Middle frontal gyrus (tissue), 1 donor: ENCODE measurements at regions not wholly inside any gene's neighbourhood (a gene's known extent, or its start where the extent isn't known, plus 50 kb on each side); places are given as distances from the start of the nearest gene placed in this dataset.

Experiments used
- DNase-seq: peaks from one replicate; pipeline ENCODE4 v3.0.0-alpha.2; 2015; ENCODE audit warnings: low spot score; ENCODE audit errors: extremely low spot score

- no peak for DNase-seq
Observed at GRCh38 chr9:81122749-81123148, 566.6 kb downstream of the TLE1 start.

GRCh38 chr9:81119591-81119990, 569.8 kb downstream of the TLE1 start:
- DNase-seq: no peak

DNA sequence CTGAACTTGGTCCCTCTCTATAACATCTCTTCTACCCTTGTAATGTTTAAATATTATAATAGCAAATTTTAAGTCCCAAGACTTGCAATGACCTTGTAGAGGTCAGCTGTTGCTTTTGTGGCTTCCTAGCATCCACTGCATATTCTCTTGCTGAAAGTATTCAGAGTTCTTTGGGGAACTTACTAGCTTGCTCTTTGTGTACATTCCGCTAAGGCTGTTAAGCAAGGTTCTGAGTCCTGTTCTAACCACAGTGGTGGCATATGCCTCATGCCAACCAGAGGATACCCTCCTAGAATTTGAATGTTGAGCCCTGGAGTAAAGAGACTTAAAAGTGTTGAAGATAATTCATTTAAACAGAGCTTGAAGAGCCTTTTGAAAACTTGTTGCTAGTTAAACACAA, 570.9 kb downstream of the TLE1 start:
- no peak for DNase-seq

- DNase-seq: no peak
Observed at GRCh38 chr9:81116340-81117137, 572.8 kb downstream of the TLE1 start.

- DNase-seq: no peak
Observed at GRCh38 chr9:81113453-81114124, 575.8 kb downstream of the TLE1 start.

DNA sequence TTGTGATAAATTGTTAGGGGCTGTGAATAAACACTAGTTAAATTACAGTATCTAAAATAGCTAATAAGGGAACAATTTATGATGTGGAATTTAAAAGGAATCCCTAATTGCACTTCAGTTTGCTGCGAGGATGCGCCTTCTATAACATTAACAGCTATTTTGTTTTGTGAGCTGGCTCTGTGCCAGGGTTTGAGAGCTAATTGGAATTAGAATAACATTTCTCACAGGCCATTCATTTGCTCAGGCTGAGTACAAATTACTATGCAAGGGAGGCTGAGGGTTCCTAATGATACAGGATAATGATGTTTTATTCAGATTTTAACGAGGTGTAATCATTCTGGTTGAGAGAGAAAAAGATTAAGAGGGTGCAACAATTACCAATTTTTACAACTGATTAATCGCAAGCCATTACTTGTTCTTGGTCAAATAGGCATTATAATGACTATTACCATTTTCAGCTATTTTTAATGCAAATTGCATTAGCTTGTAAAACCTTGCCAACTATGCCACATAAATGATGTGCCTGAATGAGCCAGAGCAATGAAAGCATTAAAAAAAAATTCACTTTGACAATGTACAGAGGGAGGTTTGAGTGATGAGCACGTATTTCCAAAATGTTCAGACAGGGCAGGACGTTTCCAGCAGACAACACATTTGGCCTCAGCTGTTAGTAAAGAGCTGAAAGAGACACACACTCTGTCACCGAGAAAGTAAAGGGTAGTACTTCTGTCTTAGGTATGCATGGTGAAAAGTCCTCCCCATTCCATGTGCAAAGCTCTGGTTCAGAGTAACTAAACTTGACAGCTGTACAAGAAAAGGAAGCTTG, 576.5 kb downstream of the TLE1 start:
- DNase-seq: no peak

- DNase-seq: no peak
Observed at GRCh38 chr9:81108821-81109220, 580.5 kb downstream of the TLE1 start.

DNA sequence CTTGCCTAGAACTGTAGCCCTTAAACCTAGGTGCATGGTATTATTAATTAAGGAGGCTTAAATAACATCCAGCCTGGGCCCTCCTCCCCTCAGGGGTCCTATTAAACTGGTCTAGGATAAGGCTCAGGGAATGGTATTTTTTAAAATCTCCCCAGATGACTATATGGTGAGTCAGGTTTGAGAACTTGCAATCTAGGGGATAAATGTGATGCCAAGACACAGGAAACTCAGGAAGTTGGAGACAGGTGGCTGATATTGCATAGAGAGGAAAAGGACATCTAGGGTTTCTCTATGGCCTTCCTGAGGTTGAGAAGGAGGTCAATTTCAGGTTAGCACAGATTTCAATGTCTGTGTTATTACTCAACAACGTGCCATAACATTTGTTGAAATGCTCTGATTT, 581.0 kb downstream of the TLE1 start:
- no peak for DNase-seq

DNA sequence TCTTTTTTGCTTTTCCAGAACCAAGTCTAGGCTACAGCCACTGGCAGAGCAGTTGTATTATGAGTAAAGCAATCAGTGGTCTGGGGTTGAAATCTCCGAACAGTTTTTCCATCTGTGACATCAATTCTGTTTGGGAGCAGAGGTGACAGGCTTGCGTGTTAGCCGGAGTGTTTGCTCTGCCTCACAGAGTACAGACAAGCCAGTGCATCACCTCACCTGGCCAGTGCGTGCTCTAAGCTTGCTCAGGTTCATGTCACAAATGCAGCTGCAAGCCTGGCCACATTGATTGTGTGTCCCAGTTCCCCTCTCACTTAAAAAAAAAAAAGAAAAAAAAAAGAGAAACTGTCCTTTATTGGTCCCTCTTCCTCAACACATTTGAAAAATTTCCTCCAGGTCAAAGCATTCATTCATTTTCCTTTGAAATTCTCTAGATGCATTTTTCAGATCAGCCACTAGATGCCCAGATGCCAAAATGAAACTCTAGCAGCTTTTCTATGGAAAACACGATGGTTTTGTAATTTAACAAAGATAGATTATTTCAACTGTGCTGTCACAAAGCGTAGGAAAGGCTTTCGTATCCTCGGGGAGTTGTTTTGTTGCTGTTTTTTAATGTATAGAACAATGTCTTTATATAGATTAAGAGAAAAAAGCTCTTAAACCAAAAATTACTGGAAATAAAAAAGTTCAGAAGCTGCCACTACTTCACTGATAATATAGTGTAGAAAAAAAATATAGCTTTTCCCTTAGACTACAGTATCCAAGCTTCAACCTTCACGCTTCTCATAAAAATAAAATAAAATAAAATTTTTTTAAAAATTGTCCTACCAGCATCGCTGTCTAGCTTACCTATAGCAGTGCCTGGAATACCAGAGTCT, 585.5 kb downstream of the TLE1 start:
- no peak for DNase-seq

DNA sequence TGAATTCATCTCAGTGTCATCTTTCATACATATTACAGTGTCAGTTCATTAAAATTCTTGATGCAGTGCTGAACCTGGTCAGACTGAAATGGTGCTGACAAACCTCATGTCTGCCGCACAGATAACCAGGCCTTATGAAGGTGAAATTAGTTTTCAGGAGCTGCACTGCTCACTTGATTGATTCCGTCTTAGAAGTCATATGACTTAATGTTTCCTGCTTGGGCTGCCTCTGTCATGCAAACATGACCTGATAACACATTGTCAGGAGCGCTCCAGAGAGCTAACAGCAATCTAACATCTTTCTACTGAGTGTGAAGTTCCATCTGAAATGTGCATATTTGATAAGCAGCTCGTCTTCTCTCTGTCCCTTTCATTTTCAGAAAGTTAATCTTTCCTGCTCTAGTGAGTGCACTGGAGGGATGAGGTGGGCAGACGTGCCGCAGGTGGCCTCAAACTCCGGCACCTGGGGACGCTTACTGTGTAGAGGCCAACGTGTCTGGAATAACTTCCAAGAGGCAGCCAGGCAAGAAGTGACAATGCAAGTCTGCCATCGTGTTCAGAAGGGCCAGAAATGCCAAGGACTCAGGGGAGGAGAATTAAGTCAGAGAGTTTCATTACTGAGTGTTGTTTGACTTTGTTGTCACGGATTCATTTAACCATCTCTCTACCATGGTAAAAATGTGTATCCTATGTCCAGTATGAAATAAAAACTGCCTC, 592.1 kb downstream of the TLE1 start:
- DNase-seq: no peak

- no peak for DNase-seq
Observed at GRCh38 chr9:81096625-81097024, 592.7 kb downstream of the TLE1 start.

GRCh38 chr9:81092057-81092456, 597.3 kb downstream of the TLE1 start:
- DNase-seq: no peak

DNA sequence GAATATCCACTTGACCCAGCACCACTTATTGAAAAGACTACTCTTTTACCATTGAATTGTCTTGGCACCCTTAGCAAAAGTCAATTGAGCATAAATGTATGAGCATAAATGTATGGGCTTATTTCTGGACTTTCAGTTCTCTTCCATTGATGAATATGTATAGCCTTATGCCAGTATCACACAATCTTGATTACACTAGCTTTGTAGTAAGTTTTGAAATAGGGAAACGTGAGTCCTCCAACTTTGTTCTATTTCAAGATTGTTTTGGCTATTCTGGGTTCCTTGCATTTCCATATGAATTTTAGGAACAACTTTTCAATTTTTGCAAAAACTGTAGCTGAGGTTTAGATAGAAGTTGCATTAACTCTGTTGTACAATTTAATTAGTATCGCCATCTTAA, 601.0 kb downstream of the TLE1 start:
- no peak for DNase-seq

DNA sequence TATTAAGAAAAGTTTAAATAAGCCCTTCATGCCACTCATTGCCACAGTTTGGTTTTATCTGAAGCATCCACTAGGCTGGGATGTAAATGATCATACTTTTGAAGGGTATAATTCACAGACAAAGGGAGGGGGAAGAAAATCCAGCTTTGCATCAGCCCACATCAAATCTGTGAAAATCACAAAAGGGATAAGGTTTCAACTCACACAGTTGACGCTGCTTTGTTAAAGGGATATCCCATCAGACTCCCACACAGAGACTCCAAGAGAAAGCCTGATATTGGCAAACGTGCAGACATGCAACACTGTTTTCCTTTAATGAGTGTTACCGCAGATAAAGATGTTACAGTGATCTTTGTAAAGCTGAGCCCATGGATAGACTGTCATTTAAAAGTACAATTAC, 602.9 kb downstream of the TLE1 start:
- no peak for DNase-seq

DNA sequence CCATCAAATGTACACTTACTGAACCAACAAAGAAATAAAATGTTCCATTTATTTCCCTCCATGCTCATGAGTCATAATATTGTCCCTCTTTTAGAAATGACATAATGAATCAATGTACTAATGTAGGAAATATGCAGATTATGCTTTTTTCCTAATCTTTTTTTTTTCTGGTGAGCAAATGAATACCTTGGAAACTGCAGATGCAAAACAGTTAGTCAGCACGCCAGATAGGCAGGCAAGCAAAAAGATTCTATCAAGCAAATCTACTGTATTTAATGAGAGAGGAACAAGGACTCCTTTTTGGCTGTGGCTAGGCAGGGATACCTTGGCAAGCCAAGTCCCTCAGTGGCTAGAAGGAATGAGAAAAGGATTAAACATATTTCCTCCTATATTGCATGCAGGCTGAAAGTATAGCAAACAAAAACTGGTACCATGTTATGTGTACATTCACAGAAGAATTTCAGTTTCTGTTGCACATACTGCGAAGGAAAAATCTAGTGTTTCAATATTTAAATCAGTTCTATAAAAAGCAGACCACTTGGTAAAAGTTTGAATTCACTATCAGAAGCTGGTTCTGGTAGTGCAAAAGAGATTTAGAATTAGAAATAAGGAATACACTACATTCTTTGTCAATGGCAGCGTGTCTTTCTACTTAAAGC, 605.4 kb downstream of the TLE1 start:
- no peak for DNase-seq

GRCh38 chr9:81083067-81083466, 606.3 kb downstream of the TLE1 start:
- no peak for DNase-seq

GRCh38 chr9:81082221-81082620, 607.1 kb downstream of the TLE1 start:
- DNase-seq: no peak

- DNase-seq: no peak
Observed at GRCh38 chr9:81080900-81081299, 608.4 kb downstream of the TLE1 start.

DNA sequence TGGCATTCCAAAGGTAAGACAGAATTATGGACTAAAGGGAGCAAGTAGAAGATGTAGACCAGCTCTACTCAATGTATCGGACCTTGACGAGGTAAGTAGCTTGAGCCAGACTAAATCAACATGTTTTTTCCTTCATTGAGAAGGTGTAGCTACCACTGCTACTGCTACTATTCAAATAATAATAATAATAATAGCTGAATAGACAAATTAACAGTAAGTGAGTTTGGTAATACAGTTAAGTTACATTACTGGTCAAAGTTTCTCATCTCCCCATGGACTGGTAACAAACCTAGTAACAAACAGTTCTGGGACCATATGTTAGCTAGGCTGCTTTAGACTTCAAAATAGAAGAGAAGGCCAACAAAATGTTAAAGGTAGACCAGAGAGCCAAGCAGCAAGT, 609.2 kb downstream of the TLE1 start:
- no peak for DNase-seq

DNA sequence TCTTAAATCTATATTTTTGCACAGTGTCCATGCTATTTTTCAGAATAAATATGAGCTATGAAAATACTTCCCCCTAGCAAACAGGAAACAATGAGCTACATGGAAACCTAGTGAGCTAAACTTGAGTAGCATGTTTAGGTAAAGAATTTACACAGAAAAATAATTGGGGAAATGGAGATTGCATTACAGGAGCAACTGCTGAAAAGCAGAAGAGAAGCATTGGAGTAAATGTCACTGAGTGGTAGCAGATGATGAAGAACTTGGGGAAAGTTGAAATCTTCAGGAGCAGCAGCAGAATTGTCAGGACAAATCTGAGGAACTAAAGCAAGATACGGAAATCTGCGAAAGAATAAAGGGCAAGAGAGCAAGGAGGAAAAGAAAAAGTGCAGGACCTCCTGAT, 610.3 kb downstream of the TLE1 start:
- no peak for DNase-seq
